AG04450 (cell line): ENCODE measurements at regions not wholly inside any gene's neighbourhood (a gene's known extent, or its start where the extent isn't known, plus 50 kb on each side); places are given as distances from the start of the nearest gene placed in this dataset.

Experiments used
- CTCF ChIA-PET: fragments of 300-600, 350-600 bp; formaldehyde crosslinking; extraction: SDS; loops from one replicate; lab custom pipeline; 2022; ENCODE audit warnings: antibody characterized with exemption, inconsistent platforms; lab: Charles Lee
- POLR2A ChIA-PET: fragments of 350-600 bp; formaldehyde crosslinking; extraction: SDS; loops from one replicate; lab custom pipeline; 2021; ENCODE audit warnings: antibody characterized with exemption, inconsistent platforms; lab: Yijun Ruan, JAX
- DNase-seq: peaks from one replicate; pipeline ENCODE4 v3.0.0-alpha.2; 2011; ENCODE audit warnings: low read depth, low spot score
- H3K27ac ChIP-seq: one replicate; pipeline ENCODE4 v1.5.1; 2012; ENCODE audit warnings: low read depth, low read length, control low read depth
- H3K27me3 ChIP-seq: one replicate; pipeline ENCODE4 v1.6.0; 2012; ENCODE audit warnings: low read length; ENCODE audit not compliant: control insufficient read depth, insufficient read depth
- H3K4me3 ChIP-seq: 2 replicates; pipeline ENCODE4 v1.5.1; 2011; ENCODE audit warnings: mild to moderate bottlenecking, low read depth, low read length, control low read depth
- H3K9me3 ChIP-seq: 2 replicates; pipeline ENCODE4 v1.5.1; 2012; ENCODE audit warnings: low read length; ENCODE audit not compliant: control insufficient read depth, insufficient read depth
- CTCF ChIP-seq: IDR thresholded peaks from 2 replicates; pipeline ENCODE4 v1.5.1; 2011; ENCODE audit warnings: low read depth, low read length, control low read depth, inconsistent platforms

- TF ChIP-seq CTCF, result no peak
- H3K27me3 ChIP-seq, result no peaks in the 10 kb centered on the region
- POLR2A ChIA-PET, result no interaction called here
- H3K27ac ChIP-seq, result no peak overlapping the region
- no peak for DNase-seq
- CTCF ChIA-PET, result interaction anchor here (0.8 to 1.1 kb wide), 2 partner anchors 391 to 462 kb away, joined by 3 read pairs; partner anchors contain the start of gene TRIB2
- no peaks in the 10 kb centered on the region for H3K9me3 ChIP-seq
- H3K4me3 ChIP-seq, result no peak overlapping the region
These were observed 462.4 kb upstream of the TRIB2 start for GRCh38 chr2:12254280-12254860.

GRCh38 chr2:12256206-12256605 lies 460.5 kb upstream of the TRIB2 start:
- CTCF ChIA-PET, result no interaction called here
- no peak for DNase-seq
- POLR2A ChIA-PET, result no interaction called here
- no peak overlapping the region for H3K27ac ChIP-seq
- H3K9me3 ChIP-seq, result no peaks in the 10 kb centered on the region
- TF ChIP-seq CTCF, result no peak
- H3K27me3 ChIP-seq, result no peaks in the 10 kb centered on the region
- H3K4me3 ChIP-seq, result no peak overlapping the region

GRCh38 chr2:12257476-12257875 lies 459.3 kb upstream of the TRIB2 start:
- no peaks in the 10 kb centered on the region for H3K27me3 ChIP-seq
- H3K9me3 ChIP-seq, result no peaks in the 10 kb centered on the region
- ChIA-PET POLR2A (no interaction called here), CTCF (no interaction called here)
- H3K27ac ChIP-seq, result no peak overlapping the region
- no peak for TF ChIP-seq CTCF
- no peak overlapping the region for H3K4me3 ChIP-seq
- DNase-seq, result no peak

GRCh38 chr2:12259493-12259892 lies 457.2 kb upstream of the TRIB2 start:
- DNase-seq, result no peak
- CTCF ChIA-PET, result no interaction called here
- no peaks in the 10 kb centered on the region for H3K27me3 ChIP-seq

More at GRCh38 chr2:12259493-12259892, 457.2 kb upstream of the TRIB2 start:
- TF ChIP-seq CTCF, result no peak
- Histone ChIP-seq H3K4me3 (no peak overlapping the region), H3K27ac (no peak overlapping the region), H3K9me3 (no peaks in the 10 kb centered on the region)
- POLR2A ChIA-PET, result no interaction called here
